ENCODE measurements at regions not wholly inside any gene's neighbourhood (a gene's known extent, or its start where the extent isn't known, plus 50 kb on each side); places are given as distances from the start of the nearest gene placed in this dataset.
"Not testable (repeated sequence)": the region's sequence is repeated elsewhere in the genome, so short reads cannot be mapped to it uniquely, and the experiment has no call there.

DNA sequence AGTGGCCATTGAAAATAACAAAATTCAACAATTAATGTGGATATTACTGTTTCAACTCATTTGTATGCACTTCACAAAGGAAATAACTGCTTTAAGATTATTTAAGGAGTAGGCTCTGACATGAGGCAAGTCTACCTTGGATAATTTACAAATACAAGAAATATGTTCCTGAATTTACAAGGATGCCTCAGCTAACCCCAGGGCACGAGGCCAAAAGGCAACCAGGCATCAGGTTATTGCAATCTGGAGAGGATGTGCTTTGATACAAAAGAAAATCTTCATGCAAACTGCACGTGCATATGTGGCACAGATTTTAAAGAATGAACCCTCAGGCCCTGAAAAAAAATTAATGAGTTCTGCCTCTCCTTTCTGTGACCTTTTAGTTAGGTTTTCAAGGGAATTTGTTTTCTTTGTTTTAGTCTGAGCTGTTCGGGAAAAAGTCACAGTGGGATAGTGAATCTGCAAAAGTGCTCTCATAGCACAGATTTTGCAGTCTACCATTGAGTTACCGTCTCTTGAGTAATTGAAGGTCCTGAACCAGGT is 1304.2 kb upstream of the ADGRL4 start:
- Histone ChIP-seq H3K36me3 (ENCODE audit: insufficient read depth, insufficient read length, low read length) (no peaks in the 10 kb centered on the region), H3K9me3 (ENCODE audit: insufficient read depth, low read length) (no peaks in the 10 kb centered on the region), H3K4me3 (ENCODE audit: insufficient read length, low read depth) (no peak overlapping the region), H3K9ac (ENCODE audit: insufficient read length, low read depth) (no peak overlapping the region), H3K4me1 (ENCODE audit: insufficient read depth, insufficient read length) (no peaks in the 10 kb centered on the region), H3K27me3 (ENCODE audit: insufficient read depth, insufficient read length) (no peaks in the 10 kb centered on the region)
- TF ChIP-seq YY1 (IDR thresholded peaks at IDR 0.05; ENCODE audit: insufficient read depth, insufficient read length) (no peak), ZNF274 (IDR thresholded peaks at IDR 0.05; ENCODE audit: low read depth, low read length) (no peak), SUZ12 (IDR thresholded peaks at IDR 0.05; ENCODE audit: extremely low read depth, insufficient read depth, insufficient read length) (no peak)
- DNase-seq (ENCODE audit: low read depth, low spot score), result no peak

GRCh38 chr1:80305466-80305865 is 1298.9 kb upstream of the ADGRL4 start:
- Histone ChIP-seq H3K9ac (ENCODE audit: insufficient read length, low read depth) (no peak overlapping the region), H3K4me3 (ENCODE audit: insufficient read length, low read depth) (no peak overlapping the region), H3K27me3 (ENCODE audit: insufficient read depth, insufficient read length) (no peaks in the 10 kb centered on the region), H3K4me1 (ENCODE audit: insufficient read depth, insufficient read length) (no peaks in the 10 kb centered on the region), H3K36me3 (ENCODE audit: insufficient read depth, insufficient read length, low read length) (no peaks in the 10 kb centered on the region), H3K9me3 (ENCODE audit: insufficient read depth, low read length) (no peaks in the 10 kb centered on the region)
- no peak for TF ChIP-seq YY1 (IDR thresholded peaks at IDR 0.05; ENCODE audit: insufficient read depth, insufficient read length)
- no peak for TF ChIP-seq SUZ12 (IDR thresholded peaks at IDR 0.05; ENCODE audit: extremely low read depth, insufficient read depth, insufficient read length)
- TF ChIP-seq ZNF274 (IDR thresholded peaks at IDR 0.05; ENCODE audit: low read depth, low read length), result no peak
- no peak for DNase-seq (ENCODE audit: low read depth, low spot score)

- DNase-seq (ENCODE audit: low read depth, low spot score), result no peak
- Histone ChIP-seq H3K27me3 (ENCODE audit: insufficient read depth, insufficient read length) (no peaks in the 10 kb centered on the region), H3K9ac (ENCODE audit: insufficient read length, low read depth) (no peak overlapping the region), H3K36me3 (ENCODE audit: insufficient read depth, insufficient read length, low read length) (no peaks in the 10 kb centered on the region), H3K4me1 (ENCODE audit: insufficient read depth, insufficient read length) (no peaks in the 10 kb centered on the region), H3K9me3 (ENCODE audit: insufficient read depth, low read length) (no peaks in the 10 kb centered on the region), H3K4me3 (ENCODE audit: insufficient read length, low read depth) (no peak overlapping the region)
- no peak for TF ChIP-seq YY1 (IDR thresholded peaks at IDR 0.05; ENCODE audit: insufficient read depth, insufficient read length)
Measured at GRCh38 chr1:80293818-80294217, 1287.3 kb upstream of the ADGRL4 start.

DNA sequence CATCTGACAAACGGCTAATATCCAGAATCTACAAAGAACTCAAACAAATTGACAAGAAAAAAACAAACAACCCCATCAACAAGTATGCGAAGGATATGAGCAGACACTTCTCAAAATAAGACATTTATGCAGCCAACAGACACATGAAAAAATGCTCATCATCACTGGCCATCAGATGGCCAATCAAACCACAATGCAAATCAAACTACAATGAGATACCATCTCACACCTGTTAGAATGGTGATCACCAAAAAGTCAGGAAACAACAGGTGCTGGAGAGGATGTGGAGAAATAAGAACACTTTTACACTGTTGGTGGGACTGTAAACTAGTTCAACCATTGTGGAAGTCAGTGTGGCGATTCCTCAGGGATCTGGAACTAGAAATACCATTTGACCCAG is 1282.2 kb upstream of the ADGRL4 start:
- not testable (repeated sequence) for H3K27me3 ChIP-seq (ENCODE audit: insufficient read depth, insufficient read length); H3K9ac ChIP-seq (ENCODE audit: insufficient read length, low read depth); H3K9me3 ChIP-seq (ENCODE audit: insufficient read depth, low read length); DNase-seq (ENCODE audit: low read depth, low spot score); H3K4me3 ChIP-seq (ENCODE audit: insufficient read length, low read depth); H3K4me1 ChIP-seq (ENCODE audit: insufficient read depth, insufficient read length); H3K36me3 ChIP-seq (ENCODE audit: insufficient read depth, insufficient read length, low read length)

- Histone ChIP-seq H3K4me1 (ENCODE audit: insufficient read depth, insufficient read length) (no peaks in the 10 kb centered on the region), H3K27me3 (ENCODE audit: insufficient read depth, insufficient read length) (no peaks in the 10 kb centered on the region), H3K36me3 (ENCODE audit: insufficient read depth, insufficient read length, low read length) (no peaks in the 10 kb centered on the region), H3K9ac (ENCODE audit: insufficient read length, low read depth) (no peak overlapping the region), H3K4me3 (ENCODE audit: insufficient read length, low read depth) (no peak overlapping the region), H3K9me3 (ENCODE audit: insufficient read depth, low read length) (no peaks in the 10 kb centered on the region)
- no peak for DNase-seq (ENCODE audit: low read depth, low spot score)
- TF ChIP-seq ZNF274 (IDR thresholded peaks at IDR 0.05; ENCODE audit: low read depth, low read length) (no peak), YY1 (IDR thresholded peaks at IDR 0.05; ENCODE audit: insufficient read depth, insufficient read length) (no peak), SUZ12 (IDR thresholded peaks at IDR 0.05; ENCODE audit: extremely low read depth, insufficient read depth, insufficient read length) (no peak)
Measured at GRCh38 chr1:80282536-80282935, 1276.0 kb upstream of the ADGRL4 start.

DNA sequence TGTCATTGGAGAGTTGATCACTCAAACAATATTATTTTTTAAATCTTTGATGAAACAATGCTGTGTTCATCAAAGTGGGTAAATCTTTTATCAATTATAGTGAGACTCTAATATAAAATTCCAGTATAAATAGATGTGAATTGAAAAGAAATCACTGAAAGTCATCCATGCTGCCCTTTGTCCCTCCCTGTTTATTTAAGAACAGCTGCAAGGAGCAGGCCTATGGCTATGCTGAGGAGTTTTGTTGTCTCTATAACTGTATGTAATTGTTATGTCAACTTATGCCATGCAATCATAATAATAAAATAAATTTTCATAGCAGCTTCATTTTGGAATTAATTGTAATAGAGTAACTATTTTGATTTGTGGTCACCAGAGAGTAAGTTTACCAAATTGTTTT is 1272.4 kb upstream of the ADGRL4 start:
- Histone ChIP-seq H3K9ac (ENCODE audit: insufficient read length, low read depth) (no peak overlapping the region), H3K4me3 (ENCODE audit: insufficient read length, low read depth) (no peak overlapping the region), H3K9me3 (ENCODE audit: insufficient read depth, low read length) (no peaks in the 10 kb centered on the region), H3K27me3 (ENCODE audit: insufficient read depth, insufficient read length) (no peaks in the 10 kb centered on the region), H3K4me1 (ENCODE audit: insufficient read depth, insufficient read length) (no peaks in the 10 kb centered on the region), H3K36me3 (ENCODE audit: insufficient read depth, insufficient read length, low read length) (no peaks in the 10 kb centered on the region)
- no peak for DNase-seq (ENCODE audit: low read depth, low spot score)
- TF ChIP-seq SUZ12 (IDR thresholded peaks at IDR 0.05; ENCODE audit: extremely low read depth, insufficient read depth, insufficient read length) (no peak), YY1 (IDR thresholded peaks at IDR 0.05; ENCODE audit: insufficient read depth, insufficient read length) (no peak), ZNF274 (IDR thresholded peaks at IDR 0.05; ENCODE audit: low read depth, low read length) (no peak)

GRCh38 chr1:80274256-80274655 is 1267.7 kb upstream of the ADGRL4 start:
- Histone ChIP-seq H3K4me3 (ENCODE audit: insufficient read length, low read depth) (no peak overlapping the region), H3K9ac (ENCODE audit: insufficient read length, low read depth) (no peak overlapping the region), H3K36me3 (ENCODE audit: insufficient read depth, insufficient read length, low read length) (no peaks in the 10 kb centered on the region), H3K27me3 (ENCODE audit: insufficient read depth, insufficient read length) (no peaks in the 10 kb centered on the region), H3K9me3 (ENCODE audit: insufficient read depth, low read length) (no peaks in the 10 kb centered on the region), H3K4me1 (ENCODE audit: insufficient read depth, insufficient read length) (no peaks in the 10 kb centered on the region)
- DNase-seq (ENCODE audit: low read depth, low spot score), result no peak
- no peak for TF ChIP-seq SUZ12 (IDR thresholded peaks at IDR 0.05; ENCODE audit: extremely low read depth, insufficient read depth, insufficient read length)
- no peak for TF ChIP-seq ZNF274 (IDR thresholded peaks at IDR 0.05; ENCODE audit: low read depth, low read length)
- no peak for TF ChIP-seq YY1 (IDR thresholded peaks at IDR 0.05; ENCODE audit: insufficient read depth, insufficient read length)

- no peak for DNase-seq (ENCODE audit: low read depth, low spot score)
- Histone ChIP-seq H3K9ac (ENCODE audit: insufficient read length, low read depth) (no peak overlapping the region), H3K27me3 (ENCODE audit: insufficient read depth, insufficient read length) (no peaks in the 10 kb centered on the region), H3K36me3 (ENCODE audit: insufficient read depth, insufficient read length, low read length) (no peaks in the 10 kb centered on the region), H3K4me1 (ENCODE audit: insufficient read depth, insufficient read length) (no peaks in the 10 kb centered on the region), H3K4me3 (ENCODE audit: insufficient read length, low read depth) (no peak overlapping the region), H3K9me3 (ENCODE audit: insufficient read depth, low read length) (no peaks in the 10 kb centered on the region)
- TF ChIP-seq ZNF274 (IDR thresholded peaks at IDR 0.05; ENCODE audit: low read depth, low read length) (no peak), SUZ12 (IDR thresholded peaks at IDR 0.05; ENCODE audit: extremely low read depth, insufficient read depth, insufficient read length) (no peak), YY1 (IDR thresholded peaks at IDR 0.05; ENCODE audit: insufficient read depth, insufficient read length) (no peak)
Measured at GRCh38 chr1:80272495-80272894, 1266.0 kb upstream of the ADGRL4 start.
